Cardiac fibroblast (primary cell): ENCODE measurements at regions not wholly inside any gene's neighbourhood (a gene's known extent, or its start where the extent isn't known, plus 50 kb on each side); places are given as distances from the start of the nearest gene placed in this dataset.
A peak's percentile ranks its signal among the peaks of the same experiment; 100 is the strongest.

ENCODE experiments used
- DNase-seq, 2 donors: peaks; one replicate each; pipeline versions ENCODE4 v3.0.0 to v3.0.0-alpha.2; 2010; ENCODE audit warnings: low read depth in 2 of 2
- H3K4me3 ChIP-seq, 2 donors: replicated peaks in 1 of 2; 1 replicate in 1 of 2; 2 replicates in 1 of 2; pipeline ENCODE4 v1.5.1; 2011; ENCODE audit warnings: low read depth in 2 of 2, low read length in 2 of 2, mild to moderate bottlenecking in 2 of 2, moderate library complexity in 1 of 2
- TF ChIP-seq, protein P1 (sequence below): IDR thresholded peaks from one replicate; pipeline ENCODE4 v1.5.1; 2011; ENCODE audit warnings: low read depth, mild to moderate bottlenecking, low read length, inconsistent platforms

GRCh38 chr6:47403801-47404200 is 73.8 kb upstream of the CD2AP start:
- TF ChIP-seq, protein P1, sequence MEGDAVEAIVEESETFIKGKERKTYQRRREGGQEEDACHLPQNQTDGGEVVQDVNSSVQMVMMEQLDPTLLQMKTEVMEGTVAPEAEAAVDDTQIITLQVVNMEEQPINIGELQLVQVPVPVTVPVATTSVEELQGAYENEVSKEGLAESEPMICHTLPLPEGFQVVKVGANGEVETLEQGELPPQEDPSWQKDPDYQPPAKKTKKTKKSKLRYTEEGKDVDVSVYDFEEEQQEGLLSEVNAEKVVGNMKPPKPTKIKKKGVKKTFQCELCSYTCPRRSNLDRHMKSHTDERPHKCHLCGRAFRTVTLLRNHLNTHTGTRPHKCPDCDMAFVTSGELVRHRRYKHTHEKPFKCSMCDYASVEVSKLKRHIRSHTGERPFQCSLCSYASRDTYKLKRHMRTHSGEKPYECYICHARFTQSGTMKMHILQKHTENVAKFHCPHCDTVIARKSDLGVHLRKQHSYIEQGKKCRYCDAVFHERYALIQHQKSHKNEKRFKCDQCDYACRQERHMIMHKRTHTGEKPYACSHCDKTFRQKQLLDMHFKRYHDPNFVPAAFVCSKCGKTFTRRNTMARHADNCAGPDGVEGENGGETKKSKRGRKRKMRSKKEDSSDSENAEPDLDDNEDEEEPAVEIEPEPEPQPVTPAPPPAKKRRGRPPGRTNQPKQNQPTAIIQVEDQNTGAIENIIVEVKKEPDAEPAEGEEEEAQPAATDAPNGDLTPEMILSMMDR = no peak
- H3K4me3 ChIP-seq = no peak overlapping the region
- DNase-seq = no peak

- DNase-seq = no peak
- TF ChIP-seq, protein P1 = no peak
- H3K4me3 ChIP-seq = no peak overlapping the region
Measured at GRCh38 chr6:47404435-47404834, 73.2 kb upstream of the CD2AP start.

GRCh38 chr6:47405273-47405672 is 72.3 kb upstream of the CD2AP start:
- TF ChIP-seq, protein P1 = no peak
- no peak for DNase-seq
- no peak overlapping the region for H3K4me3 ChIP-seq

GRCh38 chr6:47407300-47408281 is 70.0 kb upstream of the CD2AP start:
- H3K4me3 ChIP-seq = no peak overlapping the region
- TF ChIP-seq, protein P1 = no peak
- peak; percentile 7 to 34 for DNase-seq

- H3K4me3 ChIP-seq = no peak overlapping the region
- DNase-seq = peak; percentile 82 to 84
Measured at GRCh38 chr6:47413752-47414422, 63.7 kb upstream of the CD2AP start.

DNA sequence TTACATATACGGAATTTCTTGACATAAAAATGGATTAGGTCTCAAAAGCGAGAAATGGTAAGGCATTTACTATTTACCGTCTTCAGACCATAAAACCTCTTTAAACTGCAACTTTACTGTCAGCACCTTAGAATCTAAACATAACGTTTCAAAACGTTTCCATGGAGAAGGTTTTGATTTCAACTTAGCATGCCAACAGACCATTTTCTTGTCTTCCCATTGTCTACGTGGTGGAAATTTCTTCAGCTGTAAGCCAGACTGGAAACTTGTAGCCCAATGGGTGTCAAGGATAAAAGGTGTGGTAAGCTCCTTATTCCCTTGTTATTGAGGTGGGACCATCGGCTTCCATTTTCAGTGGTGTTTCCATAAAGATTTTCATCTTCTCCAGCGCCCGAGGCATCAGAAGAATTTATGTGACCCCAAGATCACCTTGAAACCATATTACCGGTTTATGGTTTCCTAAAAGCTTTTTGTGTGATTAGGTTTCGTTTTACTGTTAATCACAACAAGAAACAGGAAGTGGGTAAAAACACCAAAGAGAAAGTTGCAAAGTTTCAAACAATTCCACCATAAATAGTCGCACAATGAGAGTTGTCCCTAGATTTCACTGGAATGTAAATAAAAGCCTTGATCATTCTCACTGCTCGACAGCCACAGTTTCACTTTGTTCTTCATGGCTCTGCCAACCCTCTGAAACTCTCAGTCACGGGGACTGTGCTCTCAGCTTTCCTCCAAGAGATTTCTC is 63.0 kb upstream of the CD2AP start:
- TF ChIP-seq, protein P1 = no peak
- peak overlapping the region in 1 of 2 donors; percentile 36 for H3K4me3 ChIP-seq
- peak; percentile 38 to 52 for DNase-seq

More at GRCh38 chr6:47413752-47414422, 63.7 kb upstream of the CD2AP start:
- TF ChIP-seq, protein P1 = peak; percentile 84
